Panc1 (cell line): ENCODE measurements at regions not wholly inside any gene's neighbourhood (a gene's known extent, or its start where the extent isn't known, plus 50 kb on each side); places are given as distances from the start of the nearest gene placed in this dataset.

Experiments
- POLR2AphosphoS5 ChIP-seq: IDR thresholded peaks from 2 replicates; pipeline ENCODE4 v1.6.1; 2012; ENCODE audit warnings: mild to moderate bottlenecking, low read depth, low read length, moderate library complexity
- TCF7L2 ChIP-seq: IDR thresholded peaks from 2 replicates; pipeline ENCODE4 v1.6.1; 2011; ENCODE audit warnings: mild to moderate bottlenecking, low read depth, low read length, inconsistent platforms
- TF ChIP-seq, protein P1 (sequence below): fragments of 450-650 bp; IDR thresholded peaks from 2 replicates; pipeline ENCODE4 v1.5.1; 2017; ENCODE audit warnings: mild to moderate bottlenecking

DNA sequence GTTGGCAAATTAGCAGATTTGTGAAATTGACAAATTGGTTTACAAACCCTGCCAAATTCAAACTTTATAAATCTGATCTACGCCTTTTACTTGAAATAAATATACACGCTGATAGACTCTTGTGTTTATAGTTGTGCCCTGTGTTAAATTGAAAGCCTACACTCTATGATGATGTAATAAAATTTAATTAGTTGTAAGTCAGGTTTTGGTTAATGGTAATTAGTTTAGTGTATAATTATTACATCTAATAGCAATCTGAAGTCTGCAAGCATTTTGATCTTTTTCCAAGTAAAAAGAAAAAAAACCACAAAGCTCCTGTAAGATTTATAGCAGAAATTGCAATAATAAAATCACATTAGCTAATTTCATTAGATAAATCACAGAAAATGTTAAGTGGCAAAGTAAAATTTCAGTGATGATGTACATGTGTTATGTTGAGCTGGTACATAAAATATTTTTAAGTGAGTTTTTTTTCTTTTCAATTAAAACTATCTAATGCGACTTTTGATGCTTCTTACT, 72.7 kb upstream of the TENM3 start:
- TF ChIP-seq, protein P1, sequence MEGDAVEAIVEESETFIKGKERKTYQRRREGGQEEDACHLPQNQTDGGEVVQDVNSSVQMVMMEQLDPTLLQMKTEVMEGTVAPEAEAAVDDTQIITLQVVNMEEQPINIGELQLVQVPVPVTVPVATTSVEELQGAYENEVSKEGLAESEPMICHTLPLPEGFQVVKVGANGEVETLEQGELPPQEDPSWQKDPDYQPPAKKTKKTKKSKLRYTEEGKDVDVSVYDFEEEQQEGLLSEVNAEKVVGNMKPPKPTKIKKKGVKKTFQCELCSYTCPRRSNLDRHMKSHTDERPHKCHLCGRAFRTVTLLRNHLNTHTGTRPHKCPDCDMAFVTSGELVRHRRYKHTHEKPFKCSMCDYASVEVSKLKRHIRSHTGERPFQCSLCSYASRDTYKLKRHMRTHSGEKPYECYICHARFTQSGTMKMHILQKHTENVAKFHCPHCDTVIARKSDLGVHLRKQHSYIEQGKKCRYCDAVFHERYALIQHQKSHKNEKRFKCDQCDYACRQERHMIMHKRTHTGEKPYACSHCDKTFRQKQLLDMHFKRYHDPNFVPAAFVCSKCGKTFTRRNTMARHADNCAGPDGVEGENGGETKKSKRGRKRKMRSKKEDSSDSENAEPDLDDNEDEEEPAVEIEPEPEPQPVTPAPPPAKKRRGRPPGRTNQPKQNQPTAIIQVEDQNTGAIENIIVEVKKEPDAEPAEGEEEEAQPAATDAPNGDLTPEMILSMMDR = no peak
- TF ChIP-seq TCF7L2 (no peak), POLR2AphosphoS5 (no peak)
